ENCODE measurements at regions not wholly inside any gene's neighbourhood (a gene's known extent, or its start where the extent isn't known, plus 50 kb on each side); places are given as distances from the start of the nearest gene placed in this dataset.
A peak's percentile ranks its signal among the peaks of the same experiment; 100 is the strongest.

DNA sequence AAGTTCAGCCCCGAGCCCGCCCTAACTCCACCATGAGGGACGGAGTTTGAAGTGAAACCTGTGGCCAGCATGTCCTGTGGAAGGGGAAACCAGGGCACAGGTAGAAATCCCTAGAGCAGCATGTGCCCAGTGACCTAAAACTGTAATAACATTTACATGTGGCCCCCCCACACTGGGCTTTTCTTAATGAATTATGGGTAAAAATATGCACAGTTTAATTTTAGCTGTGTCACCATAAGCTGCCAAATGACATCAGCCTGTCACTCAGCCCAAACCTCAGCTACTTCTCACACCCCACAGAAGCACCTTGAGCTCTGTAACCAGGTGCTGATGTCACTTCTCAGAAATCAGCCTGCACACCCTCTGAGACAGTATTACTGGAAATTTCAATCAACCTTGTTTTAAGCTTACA, 50.0 kb upstream of the SLC19A1 start:
- peak in 1 of 2 donors; percentile 67 for DNase-seq (ENCODE audit: low read depth in 1 of 2, low spot score in 1 of 2)

DNA sequence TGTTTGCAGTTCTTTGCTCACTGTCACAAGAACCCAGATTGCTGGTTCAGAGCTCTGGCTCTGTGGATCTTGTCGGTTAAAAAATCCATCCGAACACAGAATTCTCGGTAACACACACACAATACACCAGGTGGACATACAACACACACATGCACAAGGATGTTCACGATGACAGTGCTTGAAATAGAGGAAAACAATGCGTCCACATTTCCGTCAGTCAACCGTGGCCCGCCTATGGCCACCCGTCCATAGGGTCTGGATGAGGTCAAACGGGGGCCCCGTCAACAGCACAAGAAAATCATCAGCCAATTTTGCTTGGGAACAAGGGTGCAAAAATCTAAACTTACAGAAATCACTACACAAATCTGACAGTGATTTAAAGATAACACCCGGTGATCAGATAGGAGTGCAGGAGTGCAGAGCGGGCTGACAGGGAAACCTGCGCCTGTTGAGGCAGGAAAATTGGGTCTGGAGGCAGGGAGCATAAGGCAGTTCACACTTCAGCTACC, 50.4 kb upstream of the SLC19A1 start:
- no peak for DNase-seq (ENCODE audit: low read depth in 1 of 2, low spot score in 1 of 2)

DNA sequence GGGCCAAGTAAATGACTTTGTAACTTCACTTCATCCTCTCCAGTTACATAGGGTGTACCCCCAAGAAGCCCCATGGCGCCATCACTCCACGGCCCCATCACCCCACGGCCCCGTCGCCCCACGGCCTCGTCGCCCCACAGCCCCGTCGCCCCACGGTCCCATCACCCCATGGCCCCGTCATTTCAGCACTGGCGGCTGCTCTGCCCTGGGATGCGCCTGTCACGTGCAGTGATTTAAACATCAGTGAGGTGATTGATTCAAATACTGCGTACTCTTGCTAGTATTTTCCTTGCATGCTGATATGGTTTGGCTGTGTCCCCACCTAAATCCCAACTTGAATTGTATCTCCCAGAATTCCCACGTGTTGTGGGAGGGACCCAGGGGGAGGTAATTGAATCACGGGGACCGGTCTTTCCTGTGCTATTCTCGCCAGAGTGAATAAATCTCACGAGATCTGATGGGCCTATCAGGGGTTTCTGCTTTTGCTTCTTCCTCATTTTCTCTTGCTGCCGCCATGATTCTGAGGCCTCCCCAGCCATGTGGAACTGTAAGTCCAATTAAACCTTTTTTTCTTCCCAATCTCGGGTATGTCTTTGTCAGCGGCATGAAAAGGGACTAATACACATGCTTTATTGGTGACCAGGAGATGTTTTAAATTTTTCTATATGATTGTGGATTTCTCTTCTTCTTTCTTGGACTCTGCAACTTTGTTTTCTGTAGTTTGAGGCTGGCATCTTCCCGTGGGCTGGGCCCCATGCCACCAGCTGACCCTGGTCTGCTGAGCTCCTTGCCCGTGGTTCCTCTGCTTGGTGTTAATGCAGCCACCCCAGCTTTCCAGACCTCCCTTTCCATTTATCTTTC, 50.1 kb upstream of the PCBP3 start:
- no peak for DNase-seq (ENCODE audit: low read depth in 1 of 2, low spot score in 1 of 2)
